Stimulated activated CD4-positive, alpha-beta T cell treated with anti-CD3 and anti-CD28 coated beads, Interleukin-15, amount 100 ng/mL, for 24 hours (primary cell): ENCODE measurements at regions not wholly inside any gene's neighbourhood (a gene's known extent, or its start where the extent isn't known, plus 50 kb on each side); places are given as distances from the start of the nearest gene placed in this dataset.

Source experiments
- DNase-seq: peaks from one replicate; pipeline ENCODE4 v3.0.0-alpha.2; 2020

DNA sequence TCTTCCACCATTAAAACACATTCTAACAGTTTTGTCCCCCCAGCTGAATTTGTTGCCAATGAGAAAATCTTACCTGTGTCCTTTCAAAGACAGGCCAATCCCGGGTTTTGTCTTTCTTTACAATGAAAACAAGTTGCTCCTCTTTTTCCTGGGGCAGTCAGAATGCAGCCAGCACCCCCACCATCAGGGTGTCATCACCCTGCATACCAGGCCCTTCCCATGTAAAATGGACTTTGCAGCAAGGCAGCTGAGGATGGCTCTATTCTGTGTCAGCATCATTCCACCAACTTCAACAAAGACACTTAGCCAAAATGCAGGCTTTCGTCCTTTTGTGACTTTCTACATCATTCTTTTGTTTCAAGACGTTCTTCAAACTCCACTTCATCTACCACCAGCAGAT, 490.9 kb downstream of the OCA2 start:
- DNase-seq: no peak

DNA sequence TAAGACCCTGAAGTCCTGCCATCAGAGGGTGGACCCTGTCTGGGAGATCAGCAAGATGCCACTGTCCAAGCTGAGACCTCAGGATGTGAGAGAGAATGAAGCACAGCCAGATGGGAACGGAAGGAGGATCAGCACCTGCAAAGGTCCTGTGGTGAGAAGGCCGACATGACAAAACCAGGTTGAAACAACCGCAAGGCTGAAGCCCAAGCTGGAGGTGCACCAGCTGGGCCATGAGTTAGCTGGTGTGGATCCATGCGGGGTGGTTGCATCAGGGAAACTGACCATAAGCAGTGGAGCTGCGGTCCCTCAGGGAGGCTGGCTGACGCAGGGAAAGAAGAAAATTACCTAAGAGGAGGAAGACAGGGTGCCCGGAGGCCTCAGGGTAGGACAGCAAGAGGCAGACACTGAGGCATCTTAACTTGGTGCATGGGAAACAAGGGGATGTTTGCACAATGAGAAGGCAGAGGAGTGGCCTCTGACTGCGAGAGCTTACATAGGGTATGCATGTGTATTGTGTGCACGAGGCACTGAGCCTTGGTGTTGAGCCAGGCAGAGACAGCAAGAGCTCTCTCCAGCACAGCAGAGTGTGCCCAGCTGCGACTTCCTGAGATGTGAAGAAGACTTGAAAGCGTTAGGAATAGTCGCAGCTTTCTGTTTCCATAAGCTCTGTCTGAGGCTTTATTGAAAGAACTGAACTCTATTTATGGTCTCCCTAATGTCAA, 497.7 kb downstream of the OCA2 start:
- no peak for DNase-seq

DNA sequence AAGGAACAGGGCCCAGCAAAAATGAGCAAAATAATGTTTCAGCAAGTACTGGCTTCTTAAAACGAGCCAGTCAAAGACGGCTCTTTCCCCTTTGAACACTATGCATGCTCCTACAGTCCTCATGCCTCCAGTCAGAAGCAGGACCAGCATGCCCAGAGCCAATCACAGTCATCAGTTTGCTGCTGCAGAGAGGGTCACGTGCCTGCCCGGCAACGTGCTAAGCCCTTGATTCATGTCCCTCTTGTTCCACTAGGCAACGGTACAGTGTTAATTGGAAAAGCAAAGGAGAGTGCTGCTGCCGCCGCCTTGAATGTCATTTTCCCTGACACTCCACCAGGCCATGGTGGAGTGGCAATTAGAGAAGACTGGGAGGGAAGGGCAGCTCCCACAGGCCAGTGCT, 500.1 kb downstream of the OCA2 start:
- DNase-seq: no peak

GRCh38 chr15:27598251-27599009, 500.7 kb downstream of the OCA2 start:
- no peak for DNase-seq

DNA sequence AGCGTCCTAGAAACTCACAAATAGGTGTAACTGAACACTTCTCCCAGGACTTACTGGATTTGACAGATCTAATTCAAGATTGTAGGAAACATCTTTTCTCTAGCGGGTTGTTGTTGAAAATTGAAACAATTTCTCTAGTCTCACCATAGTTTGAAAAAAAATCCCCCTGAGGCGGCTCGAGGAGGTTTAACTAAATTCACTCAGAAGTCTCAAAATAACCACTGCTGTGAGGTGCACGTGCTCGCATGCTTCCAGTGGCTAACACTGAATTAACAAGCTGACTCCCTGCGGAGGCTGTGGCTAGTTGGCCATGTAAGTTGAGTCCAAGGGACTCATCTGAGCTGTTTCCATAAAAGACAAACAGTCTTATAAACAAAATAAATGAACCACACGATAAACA, 503.9 kb downstream of the OCA2 start:
- no peak for DNase-seq

GRCh38 chr15:27592036-27592760, 506.9 kb downstream of the OCA2 start:
- DNase-seq: no peak
